Stimulated activated CD8-positive, alpha-beta memory T cell treated with anti-CD3 and anti-CD28 coated beads, Interleukin-7, amount 100 ng/mL, for 4 hours (primary cell): ENCODE measurements at regions not wholly inside any gene's neighbourhood (a gene's known extent, or its start where the extent isn't known, plus 50 kb on each side); places are given as distances from the start of the nearest gene placed in this dataset.

Source experiments
- DNase-seq, 2 donors: peaks; one replicate each; pipeline ENCODE4 v3.0.0-alpha.2; 2020; ENCODE audit warnings: low read depth in 2 of 2

GRCh38 chr6:145468534-145468933, 266.8 kb downstream of the EPM2A start:
- no peak for DNase-seq

- DNase-seq, result no peak
Measured at GRCh38 chr6:145469021-145469420, 266.3 kb downstream of the EPM2A start.

- DNase-seq, result no peak
Measured at GRCh38 chr6:145475794-145476396, 259.4 kb downstream of the EPM2A start.

- no peak for DNase-seq
Measured at GRCh38 chr6:145480024-145480423, 255.3 kb downstream of the EPM2A start.

GRCh38 chr6:145483191-145483996, 251.9 kb downstream of the EPM2A start:
- no peak for DNase-seq

GRCh38 chr6:145485288-145485687, 250.0 kb downstream of the EPM2A start:
- no peak for DNase-seq

GRCh38 chr6:145486306-145486705, 249.0 kb downstream of the EPM2A start:
- no peak for DNase-seq

GRCh38 chr6:145489583-145489982, 245.7 kb downstream of the EPM2A start:
- no peak for DNase-seq

- DNase-seq, result no peak
Measured at GRCh38 chr6:145490068-145490467, 245.3 kb downstream of the EPM2A start.

GRCh38 chr6:145491126-145491525, 244.2 kb downstream of the EPM2A start:
- no peak for DNase-seq

- no peak for DNase-seq
Measured at GRCh38 chr6:145497006-145497405, 238.3 kb downstream of the EPM2A start.

- DNase-seq, result no peak
Measured at GRCh38 chr6:145498425-145498824, 236.9 kb downstream of the EPM2A start.

- no peak for DNase-seq
Measured at GRCh38 chr6:145502416-145502815, 232.9 kb downstream of the EPM2A start.

GRCh38 chr6:145506136-145506535, 229.2 kb downstream of the EPM2A start:
- DNase-seq, result no peak

- no peak for DNase-seq
Measured at GRCh38 chr6:145506565-145506964, 228.8 kb downstream of the EPM2A start.

- no peak for DNase-seq
Measured at GRCh38 chr6:145507239-145507638, 228.1 kb downstream of the EPM2A start.

GRCh38 chr6:145508107-145508506, 227.2 kb downstream of the EPM2A start:
- DNase-seq, result no peak

GRCh38 chr6:145517492-145517891, 217.8 kb downstream of the EPM2A start:
- no peak for DNase-seq

GRCh38 chr6:145525038-145525437, 210.3 kb downstream of the EPM2A start:
- DNase-seq, result no peak

GRCh38 chr6:145529582-145529981, 205.7 kb downstream of the EPM2A start:
- DNase-seq, result no peak

- DNase-seq, result no peak
Measured at GRCh38 chr6:145530454-145530853, 204.9 kb downstream of the EPM2A start.

GRCh38 chr6:145531032-145531431, 204.3 kb downstream of the EPM2A start:
- DNase-seq, result no peak

GRCh38 chr6:145531822-145532221, 203.5 kb downstream of the EPM2A start:
- DNase-seq, result no peak
